Natural killer cell (primary cell): ENCODE measurements at regions not wholly inside any gene's neighbourhood (a gene's known extent, or its start where the extent isn't known, plus 50 kb on each side); places are given as distances from the start of the nearest gene placed in this dataset.
"Not testable (repeated sequence)": the region's sequence is repeated elsewhere in the genome, so short reads cannot be mapped to it uniquely, and the experiment has no call there.

Source experiments
- ATAC-seq, 3 donors: fragments of 150-1000 bp in 2 of 3; fragments of 200-7000 bp in 1 of 3; cut with Tn5 transposase; 1 replicate in 1 of 3; 2 replicates in 2 of 3; pipeline ENCODE4 v1.10.0; 2021; ENCODE audit warnings: mild to moderate bottlenecking in 2 of 3, moderate library complexity in 2 of 3
- DNase-seq, 2 donors: peaks; one replicate each; pipeline versions ENCODE4 v3.0.0 to v3.0.0-alpha.2; 2013 to 2021; ENCODE audit warnings: mixed read lengths in 1 of 2
- H3K27ac ChIP-seq: one replicate; pipeline ENCODE4 v1.5.1; 2013; ENCODE audit warnings: mild to moderate bottlenecking, low read length
- H3K27me3 ChIP-seq: one replicate; pipeline ENCODE4 v1.6.1; 2013; ENCODE audit warnings: low read length; ENCODE audit not compliant: control insufficient read depth, insufficient read depth
- H3K36me3 ChIP-seq: one replicate; pipeline ENCODE4 v1.6.1; 2013; ENCODE audit warnings: low read length; ENCODE audit not compliant: control insufficient read depth, insufficient read depth
- H3K4me1 ChIP-seq: one replicate; pipeline ENCODE4 v1.6.1; 2013; ENCODE audit warnings: low read length; ENCODE audit not compliant: control insufficient read depth, insufficient read depth
- H3K4me3 ChIP-seq: one replicate; pipeline ENCODE4 v1.5.1; 2013; ENCODE audit warnings: low read length
- H3K9me3 ChIP-seq: one replicate; pipeline ENCODE4 v1.6.1; 2013; ENCODE audit warnings: low read length; ENCODE audit not compliant: control insufficient read depth, insufficient read depth
- H3K27ac Mint-ChIP-seq, 2 donors: one replicate each; pipeline ENCODE4 v1.8.0; 2022; ENCODE audit warnings: mild to moderate bottlenecking in 2 of 2, mixed read lengths in 2 of 2, moderate library complexity in 1 of 2
- H3K27me3 Mint-ChIP-seq, 2 donors: one replicate each; pipeline ENCODE4 v1.8.0; 2022; ENCODE audit warnings: low read depth in 2 of 2, mixed read lengths in 2 of 2
- H3K36me3 Mint-ChIP-seq: one replicate; pipeline ENCODE4 v1.8.0; 2022; ENCODE audit warnings: mixed read lengths
- H3K4me1 Mint-ChIP-seq, 2 donors: one replicate each; pipeline ENCODE4 v1.8.0; 2022; ENCODE audit warnings: mixed read lengths in 2 of 2
- H3K4me3 Mint-ChIP-seq: one replicate; pipeline ENCODE4 v1.8.0; 2022; ENCODE audit warnings: mild to moderate bottlenecking, moderate library complexity, mixed read lengths
- H3K9me3 Mint-ChIP-seq, 2 donors: one replicate each; pipeline ENCODE4 v1.8.0; 2022; ENCODE audit warnings: mixed read lengths in 2 of 2
- WGBS: methylation state at CpG from one replicate; pipeline ENCODE4 v1.1.7; 2013; ENCODE audit warnings: missing lambda C conversion rate; ENCODE audit not compliant: insufficient coverage; 5-methylcytosine and 5-hydroxymethylcytosine counted together
- intact Hi-C: fragments of 100-400 bp; cut with micrococcal nuclease; formaldehyde crosslinking; loops from one replicate; pipeline ENCODE4 v1.14.2; 2022
- TF ChIP-seq, protein P1 (sequence below): fragments of 200-600 bp; IDR thresholded peaks from one replicate; pipeline ENCODE4 v1.8.0; 2022; ENCODE audit warnings: antibody characterized with exemption

DNA sequence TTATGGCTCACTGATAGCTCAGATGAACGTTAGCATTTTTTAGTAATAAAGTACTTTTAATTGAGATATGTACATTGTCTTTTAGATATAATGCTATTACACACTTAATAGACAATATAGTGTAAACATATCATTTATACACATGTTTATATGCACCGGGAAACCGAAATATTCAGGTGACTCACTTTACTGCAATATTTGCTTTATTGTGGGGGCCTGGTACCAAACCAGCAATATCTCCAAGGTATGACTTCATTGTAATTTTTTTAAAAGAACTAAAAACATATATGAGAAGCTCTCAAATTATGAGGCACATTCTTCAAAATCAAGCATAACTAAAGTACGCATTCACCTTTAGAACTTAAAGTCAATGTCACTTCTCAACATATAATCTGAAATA lies 231.2 kb upstream of the SLC7A11 start:
- no peak overlapping the region for H3K4me3 Mint-ChIP-seq
- H3K27me3 Mint-ChIP-seq = no peaks in the 10 kb centered on the region
- no peak for ATAC-seq
- Histone ChIP-seq H3K4me1 (no peaks in the 10 kb centered on the region), H3K36me3 (no peaks in the 10 kb centered on the region), H3K27ac (no peak overlapping the region), H3K9me3 (no peaks in the 10 kb centered on the region), H3K27me3 (no peaks in the 10 kb centered on the region), H3K4me3 (no peak overlapping the region)
- H3K27ac Mint-ChIP-seq = no peak overlapping the region
- H3K9me3 Mint-ChIP-seq = peaks cover 3 to 4% of the 10 kb centered on the region in 2 donors
- no peaks in the 10 kb centered on the region for H3K4me1 Mint-ChIP-seq
- intact Hi-C loops = no loop called here
- WGBS = 100% methylated on average over 1 of the region's 4 CpGs
- TF ChIP-seq, protein P1, sequence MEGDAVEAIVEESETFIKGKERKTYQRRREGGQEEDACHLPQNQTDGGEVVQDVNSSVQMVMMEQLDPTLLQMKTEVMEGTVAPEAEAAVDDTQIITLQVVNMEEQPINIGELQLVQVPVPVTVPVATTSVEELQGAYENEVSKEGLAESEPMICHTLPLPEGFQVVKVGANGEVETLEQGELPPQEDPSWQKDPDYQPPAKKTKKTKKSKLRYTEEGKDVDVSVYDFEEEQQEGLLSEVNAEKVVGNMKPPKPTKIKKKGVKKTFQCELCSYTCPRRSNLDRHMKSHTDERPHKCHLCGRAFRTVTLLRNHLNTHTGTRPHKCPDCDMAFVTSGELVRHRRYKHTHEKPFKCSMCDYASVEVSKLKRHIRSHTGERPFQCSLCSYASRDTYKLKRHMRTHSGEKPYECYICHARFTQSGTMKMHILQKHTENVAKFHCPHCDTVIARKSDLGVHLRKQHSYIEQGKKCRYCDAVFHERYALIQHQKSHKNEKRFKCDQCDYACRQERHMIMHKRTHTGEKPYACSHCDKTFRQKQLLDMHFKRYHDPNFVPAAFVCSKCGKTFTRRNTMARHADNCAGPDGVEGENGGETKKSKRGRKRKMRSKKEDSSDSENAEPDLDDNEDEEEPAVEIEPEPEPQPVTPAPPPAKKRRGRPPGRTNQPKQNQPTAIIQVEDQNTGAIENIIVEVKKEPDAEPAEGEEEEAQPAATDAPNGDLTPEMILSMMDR = no peak
- H3K36me3 Mint-ChIP-seq = no peaks in the 10 kb centered on the region
- no peak for DNase-seq

DNA sequence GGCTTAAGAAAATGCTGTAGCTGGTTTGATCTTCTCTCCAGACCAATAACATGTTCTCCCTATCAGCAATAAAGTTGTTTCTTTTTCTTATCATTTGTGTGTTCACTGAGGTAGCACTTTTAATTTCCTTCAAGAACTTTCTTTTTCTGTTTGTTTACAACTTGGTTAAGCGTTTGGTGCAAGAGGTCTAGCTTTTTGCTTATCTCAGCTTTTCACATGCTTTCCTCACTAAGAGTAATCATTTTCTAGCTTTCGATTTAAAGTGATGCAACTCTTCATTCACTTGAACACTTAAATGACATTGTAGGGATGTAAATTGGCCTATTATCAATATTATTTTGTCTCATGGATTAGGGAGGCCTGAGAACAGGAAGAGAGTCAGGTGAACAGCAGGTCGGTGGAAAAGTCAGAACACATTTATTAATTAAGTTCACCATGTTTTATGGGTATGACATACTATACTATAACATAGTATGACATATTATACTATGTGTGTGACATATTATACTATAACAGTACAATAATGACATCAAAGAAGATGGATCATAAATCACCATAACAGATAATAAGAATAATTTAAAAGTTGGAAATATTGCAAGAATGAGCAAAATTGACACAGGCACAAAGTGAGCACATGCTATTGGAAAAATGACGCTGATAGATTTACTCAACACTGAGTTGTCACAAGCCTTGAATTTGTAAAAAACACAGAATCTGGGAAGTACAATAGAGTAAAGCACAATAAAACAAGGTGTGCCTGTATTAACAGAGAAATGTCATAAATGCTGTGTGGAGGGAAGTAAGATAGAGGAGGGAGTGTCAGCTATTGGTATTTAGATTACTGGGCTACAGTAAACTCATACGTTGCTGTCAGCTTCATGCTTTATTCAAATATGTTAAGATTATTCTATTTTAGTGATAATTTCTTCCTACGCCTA lies 218.6 kb upstream of the SLC7A11 start:
- Mint-ChIP-seq H3K27me3 (no peaks in the 10 kb centered on the region), H3K4me1 (no peaks in the 10 kb centered on the region), H3K4me3 (no peak overlapping the region), H3K36me3 (no peaks in the 10 kb centered on the region), H3K9me3 (peaks cover 5 to 8% of the 10 kb centered on the region in 2 donors), H3K27ac (no peak overlapping the region)
- no peaks in the 10 kb centered on the region for H3K36me3 ChIP-seq
- H3K4me1 ChIP-seq = no peaks in the 10 kb centered on the region
- TF ChIP-seq, protein P1 = no peak
- intact Hi-C loops = no loop called here
- H3K4me3 ChIP-seq = no peak overlapping the region
- ATAC-seq (no peak), DNase-seq (no peak)
- no peaks in the 10 kb centered on the region for H3K27me3 ChIP-seq
- H3K9me3 ChIP-seq = no peaks in the 10 kb centered on the region
- WGBS = 91% methylated on average over 2 of the region's 6 CpGs
- no peak overlapping the region for H3K27ac ChIP-seq

DNA sequence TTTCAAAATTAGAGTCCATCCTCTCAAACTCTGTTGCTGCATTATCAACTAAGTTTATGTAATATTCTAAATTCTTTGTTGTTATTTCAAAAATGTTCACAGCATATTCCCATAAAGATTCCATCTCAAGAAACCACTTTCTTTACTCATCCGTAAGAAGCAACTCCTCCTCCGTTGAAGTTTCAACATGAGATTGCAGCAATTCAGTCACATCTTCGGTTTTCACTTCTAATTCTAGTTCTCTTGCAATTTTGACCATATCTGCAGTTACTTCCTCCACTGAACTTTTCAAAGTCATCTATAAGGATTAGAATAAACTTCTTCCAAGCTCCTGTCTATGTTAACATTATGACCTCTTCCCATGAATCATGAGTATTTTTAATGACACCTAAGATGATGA lies 216.6 kb upstream of the SLC7A11 start:
- no peak overlapping the region for H3K4me3 Mint-ChIP-seq

GRCh38 chr4:138456349-138456748 lies 214.2 kb upstream of the SLC7A11 start:
- H3K36me3 ChIP-seq, H3K9me3 ChIP-seq, H3K27ac ChIP-seq, H3K4me3 Mint-ChIP-seq, H3K27me3 Mint-ChIP-seq, H3K4me1 ChIP-seq, intact Hi-C loops, H3K27me3 ChIP-seq, H3K4me3 ChIP-seq, ATAC-seq, H3K36me3 Mint-ChIP-seq, H3K4me1 Mint-ChIP-seq, H3K27ac Mint-ChIP-seq, DNase-seq, H3K9me3 Mint-ChIP-seq: not testable (repeated sequence)
- 86% methylated on average over 1 of the region's 2 CpGs for WGBS

More for the DNA sequence above, 216.6 kb upstream of the SLC7A11 start:
- TF ChIP-seq, protein P1 = no peak
- H3K27ac ChIP-seq = no peak overlapping the region
- H3K36me3 ChIP-seq = no peaks in the 10 kb centered on the region
- DNase-seq (no peak), ATAC-seq (no peak)
- H3K9me3 Mint-ChIP-seq = peaks cover 7 to 10% of the 10 kb centered on the region in 2 donors
- H3K27me3 Mint-ChIP-seq = no peaks in the 10 kb centered on the region
- no peak overlapping the region for H3K27ac Mint-ChIP-seq
- intact Hi-C loops = no loop called here
- H3K9me3 ChIP-seq = no peaks in the 10 kb centered on the region
- no peaks in the 10 kb centered on the region for H3K27me3 ChIP-seq
- no peaks in the 10 kb centered on the region for H3K36me3 Mint-ChIP-seq
- H3K4me1 Mint-ChIP-seq = no peaks in the 10 kb centered on the region
- no peak overlapping the region for H3K4me3 ChIP-seq
- no peaks in the 10 kb centered on the region for H3K4me1 ChIP-seq
- 91% methylated on average over 3 of the region's 3 CpGs for WGBS
